Right ventricle myocardium inferior (tissue), 1 donor: ENCODE measurements at regions not wholly inside any gene's neighbourhood (a gene's known extent, or its start where the extent isn't known, plus 50 kb on each side); places are given as distances from the start of the nearest gene placed in this dataset.
"Not testable (repeated sequence)": the region's sequence is repeated elsewhere in the genome, so short reads cannot be mapped to it uniquely, and the experiment has no call there.

Experiments
- ATAC-seq: fragments of 200-7000 bp; cut with Tn5 transposase; one replicate; pipeline ENCODE4 v1.9.1; 2020; ENCODE audit warnings: mild to moderate bottlenecking, moderate library complexity
- DNase-seq: peaks from one replicate; pipeline ENCODE4 v3.0.0; 2021; ENCODE audit errors: missing footprints
- intact Hi-C: fragments of 100-400 bp; cut with DNase I; formaldehyde crosslinking; loops from one replicate; pipeline ENCODE4 v1.11.0; 2022
- donor health status: DM: no; HTN: yes; CAD: no; lungs with severe emphysema.

DNA sequence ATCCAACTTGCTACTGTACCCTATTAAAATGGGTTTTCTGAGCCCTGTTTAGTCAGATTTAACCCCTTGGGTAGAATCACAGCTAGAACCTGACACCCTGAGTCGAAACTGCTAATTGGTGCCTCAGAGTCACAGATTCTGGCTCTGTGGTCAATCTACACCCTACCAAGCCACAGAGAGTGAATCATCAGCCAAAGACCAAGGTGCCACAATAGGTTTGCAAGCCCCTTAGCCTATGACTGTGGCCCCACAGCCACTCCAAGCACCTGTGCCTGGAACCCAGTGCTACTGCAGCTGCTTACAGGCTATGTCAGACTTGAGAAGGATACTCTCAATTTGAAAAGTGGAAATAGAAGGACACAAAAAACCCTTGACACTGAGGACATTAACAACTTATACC lies 202.8 kb upstream of the KCND2 start:
- intact Hi-C loops = no loop called here
- DNase-seq = no peak
- ATAC-seq = no peak

DNA sequence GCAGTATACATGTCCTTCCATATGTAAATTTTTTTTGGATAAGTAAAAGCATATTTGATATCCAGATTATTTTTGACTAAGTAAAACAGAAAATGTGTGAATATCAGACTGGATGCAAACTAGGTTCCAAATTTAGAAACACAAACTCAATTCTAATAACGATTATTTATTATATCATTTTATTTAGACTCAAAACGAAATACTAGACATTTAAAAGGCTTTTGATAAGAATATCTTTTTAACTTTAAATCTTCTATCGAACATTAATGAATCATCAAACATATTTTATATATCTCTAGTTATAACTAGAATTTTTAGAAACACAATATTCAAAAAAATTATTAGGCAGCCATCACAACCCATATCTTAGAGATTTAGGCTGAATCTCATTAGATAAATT lies 195.2 kb upstream of the KCND2 start:
- intact Hi-C loops = no loop called here
- DNase-seq (no peak), ATAC-seq (no peak)

- ATAC-seq (no peak), DNase-seq (no peak)
- intact Hi-C loops = no loop called here
Measured at GRCh38 chr7:120079022-120079421, 194.0 kb upstream of the KCND2 start.

GRCh38 chr7:120079704-120080103 lies 193.3 kb upstream of the KCND2 start:
- intact Hi-C loops = no loop called here
- no peak for ATAC-seq
- DNase-seq = no peak

DNA sequence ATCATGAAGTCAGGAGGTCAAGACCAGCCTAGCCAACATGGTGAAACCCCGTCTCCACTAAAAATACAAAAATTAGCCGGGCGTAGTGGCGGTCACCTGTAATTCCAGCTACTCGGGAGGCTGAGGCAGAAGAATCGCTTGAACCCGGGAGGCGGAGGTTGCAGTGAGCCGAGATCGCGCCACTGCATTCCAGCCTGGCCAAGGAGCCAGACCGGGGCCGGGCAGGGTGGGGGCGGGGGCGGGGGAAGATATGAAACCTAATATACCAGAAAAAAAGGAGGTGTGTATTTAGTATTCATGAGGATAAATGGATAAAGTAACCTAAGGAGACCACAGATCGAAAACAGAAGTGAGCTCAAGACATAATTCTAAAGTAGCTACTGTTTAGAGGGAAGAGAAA lies 186.5 kb upstream of the KCND2 start:
- DNase-seq, ATAC-seq, intact Hi-C loops: not testable (repeated sequence)

DNA sequence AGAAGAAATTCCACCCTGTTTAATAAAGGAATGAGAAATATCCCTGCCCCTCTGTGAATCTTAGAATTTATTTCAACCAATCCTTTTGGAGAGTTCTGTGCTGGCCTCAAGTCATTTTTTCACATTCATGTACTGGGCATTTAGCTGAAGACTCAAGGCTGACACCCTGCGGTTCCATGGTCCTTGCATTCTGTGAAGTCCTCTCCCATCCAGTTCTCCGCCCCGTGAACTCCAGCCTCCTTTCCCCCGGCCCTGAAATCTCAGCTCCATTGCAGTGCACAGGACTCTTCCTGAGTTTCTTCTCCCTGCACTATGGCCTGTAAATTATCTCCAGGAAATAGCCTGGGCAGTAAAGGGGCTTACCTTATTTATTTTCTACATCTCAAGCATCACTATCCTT lies 183.0 kb upstream of the KCND2 start:
- intact Hi-C loops = no loop called here
- DNase-seq (no peak), ATAC-seq (no peak)

GRCh38 chr7:120091807-120092206 lies 181.2 kb upstream of the KCND2 start:
- no peak for ATAC-seq
- DNase-seq = no peak
- intact Hi-C loops = no loop called here

DNA sequence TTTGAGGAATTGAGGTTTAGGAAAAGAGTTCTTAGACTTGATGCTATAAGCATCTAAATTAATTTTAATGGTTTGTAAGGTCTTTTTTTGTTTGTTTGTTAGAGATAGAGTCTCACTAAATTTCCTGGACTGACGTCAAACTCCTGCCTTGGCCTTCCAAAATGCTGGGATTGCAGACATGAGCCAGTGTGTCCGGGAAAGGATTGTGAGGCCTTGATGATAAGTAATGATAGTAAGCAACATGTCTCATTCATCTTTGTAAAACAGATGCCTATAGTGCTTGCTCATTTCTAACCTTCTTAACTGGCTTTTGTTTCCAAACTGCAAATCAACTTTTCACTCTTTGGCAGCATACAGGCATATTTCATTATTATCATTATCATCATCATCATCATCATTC lies 176.0 kb upstream of the KCND2 start:
- intact Hi-C loops = no loop called here
- no peak for ATAC-seq
- no peak for DNase-seq

- intact Hi-C loops = no loop called here
- DNase-seq = no peak
- ATAC-seq = no peak
Measured at GRCh38 chr7:120097774-120098173, 175.2 kb upstream of the KCND2 start.

- ATAC-seq (no peak), DNase-seq (no peak)
- intact Hi-C loops = no loop called here
Measured at GRCh38 chr7:120108376-120108775, 164.6 kb upstream of the KCND2 start.

DNA sequence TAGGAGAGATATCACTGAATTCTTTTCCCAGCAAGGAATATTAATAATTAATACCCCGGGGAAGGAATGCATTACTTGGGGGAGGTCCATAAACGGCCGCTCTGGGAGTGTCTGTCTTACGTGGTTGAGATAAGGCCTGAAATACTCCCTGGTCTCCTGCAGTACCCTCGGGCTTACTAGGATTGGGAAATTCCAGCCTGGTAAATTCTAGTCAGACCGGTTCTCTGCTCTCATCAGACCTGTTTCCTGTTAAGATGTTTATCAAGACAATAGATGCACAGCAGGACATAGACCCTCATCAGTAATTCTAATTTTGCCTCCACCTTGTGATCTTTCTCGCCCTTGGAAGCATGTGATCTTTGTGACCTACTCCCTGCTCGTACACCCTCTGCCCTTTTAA lies 162.8 kb upstream of the KCND2 start:
- DNase-seq (no peak), ATAC-seq (no peak)
- intact Hi-C loops = no loop called here

DNA sequence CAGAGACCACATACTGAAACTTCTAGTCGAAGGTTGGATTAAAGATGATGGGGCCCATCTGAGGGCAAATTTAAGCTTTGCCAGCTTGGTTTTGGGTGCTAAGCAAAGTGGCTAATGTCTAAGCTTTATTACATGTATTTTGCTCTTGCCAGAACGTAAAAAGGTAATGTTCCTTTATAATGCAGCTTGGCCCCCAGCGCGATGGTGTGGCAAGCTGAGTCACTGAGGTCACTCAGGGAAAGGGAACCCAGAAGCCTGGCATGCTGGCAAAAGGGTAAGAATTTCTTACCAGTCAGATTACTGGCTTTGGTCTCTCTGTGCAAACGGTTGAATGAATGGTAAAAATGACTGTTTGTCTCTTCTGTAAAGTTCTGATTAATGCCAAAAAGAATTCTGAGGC lies 158.3 kb upstream of the KCND2 start:
- ATAC-seq = no peak
- intact Hi-C loops = no loop called here
- DNase-seq = no peak

GRCh38 chr7:120123528-120123927 lies 149.4 kb upstream of the KCND2 start:
- DNase-seq (no peak), ATAC-seq (no peak)
- intact Hi-C loops = no loop called here

- intact Hi-C loops = no loop called here
- no peak for DNase-seq
- no peak for ATAC-seq
Measured at GRCh38 chr7:120131096-120131839, 141.7 kb upstream of the KCND2 start.

DNA sequence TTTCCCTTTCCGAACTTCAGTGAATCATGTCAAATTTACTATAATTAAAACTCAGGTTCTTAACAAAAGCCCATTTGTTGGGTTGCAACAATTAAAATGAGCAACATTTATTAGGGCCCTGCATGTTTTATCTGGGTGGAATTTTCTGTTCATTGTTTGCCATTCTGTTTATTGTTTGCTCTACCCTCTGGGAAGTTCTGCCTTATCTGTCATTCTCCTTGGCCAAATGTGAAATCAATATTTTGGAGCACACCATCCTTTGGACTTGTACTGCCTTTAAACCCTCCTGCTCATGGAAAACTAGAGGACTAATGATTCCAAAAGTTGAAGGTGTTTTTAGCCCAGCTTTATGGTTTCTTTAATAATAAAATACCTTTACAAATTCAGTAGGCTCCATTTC lies 134.5 kb upstream of the KCND2 start:
- intact Hi-C loops = no loop called here
- ATAC-seq (no peak), DNase-seq (no peak)

DNA sequence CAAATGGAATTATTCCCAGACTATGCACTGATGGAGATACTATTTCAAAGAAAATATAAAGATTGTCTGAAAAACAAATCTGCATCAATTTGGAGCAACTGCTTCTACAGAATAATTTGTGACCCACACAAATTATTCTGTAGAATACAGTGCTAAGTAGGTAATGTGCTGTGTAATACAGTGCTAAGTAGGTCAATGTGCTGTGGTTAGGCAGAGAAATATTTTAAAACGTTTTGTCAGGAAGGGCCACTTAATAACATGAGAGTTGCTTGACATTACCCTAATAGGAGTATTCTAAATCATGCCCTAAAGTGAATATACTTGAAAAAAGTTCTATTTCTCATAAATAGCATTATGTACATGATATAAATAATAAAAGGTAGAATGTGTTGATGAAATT lies 116.5 kb upstream of the KCND2 start:
- intact Hi-C loops = no loop called here
- ATAC-seq = no peak
- DNase-seq = no peak

GRCh38 chr7:120160166-120160565 lies 112.8 kb upstream of the KCND2 start:
- intact Hi-C loops = no loop called here
- ATAC-seq (no peak), DNase-seq (no peak)

DNA sequence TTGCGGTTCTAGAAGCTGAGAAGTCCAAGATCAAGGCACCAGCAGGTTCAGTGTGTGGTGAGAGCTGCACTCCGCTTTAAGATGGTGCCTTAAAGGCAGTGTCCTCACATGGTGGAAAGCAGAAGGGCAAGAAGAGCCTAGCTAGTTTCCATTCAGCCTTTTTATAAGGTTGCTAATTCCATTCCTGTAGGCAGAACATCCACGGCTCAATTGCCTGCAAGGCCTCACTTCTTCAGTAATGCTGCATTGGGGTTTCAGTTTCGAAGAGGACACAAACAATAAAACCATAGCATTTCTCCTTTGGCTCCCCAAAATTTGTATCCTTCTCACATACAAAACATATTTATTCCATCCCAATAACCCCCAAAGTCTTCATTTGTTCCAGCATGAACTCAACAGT lies 109.5 kb upstream of the KCND2 start:
- intact Hi-C loops = no loop called here
- DNase-seq = no peak
- no peak for ATAC-seq

DNA sequence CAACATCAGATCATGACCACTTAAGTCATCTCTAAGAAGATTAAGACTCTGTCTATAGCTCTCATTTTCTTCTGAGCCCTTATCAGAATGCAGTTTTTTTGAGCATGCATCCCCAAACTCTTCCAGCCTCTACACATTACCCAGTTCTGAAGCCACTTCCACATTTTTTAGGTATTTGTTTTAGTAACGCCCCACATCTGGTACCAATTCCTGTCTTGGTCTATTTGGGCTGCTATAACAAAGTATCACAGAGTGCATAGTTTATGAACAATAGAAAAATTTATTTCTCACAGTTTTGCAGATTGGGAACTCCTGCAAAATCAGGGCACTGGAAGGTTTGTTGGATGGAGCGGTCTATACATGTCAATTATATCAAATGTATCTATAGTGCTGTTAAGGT lies 107.7 kb upstream of the KCND2 start:
- intact Hi-C loops = no loop called here
- DNase-seq (no peak), ATAC-seq (no peak)

DNA sequence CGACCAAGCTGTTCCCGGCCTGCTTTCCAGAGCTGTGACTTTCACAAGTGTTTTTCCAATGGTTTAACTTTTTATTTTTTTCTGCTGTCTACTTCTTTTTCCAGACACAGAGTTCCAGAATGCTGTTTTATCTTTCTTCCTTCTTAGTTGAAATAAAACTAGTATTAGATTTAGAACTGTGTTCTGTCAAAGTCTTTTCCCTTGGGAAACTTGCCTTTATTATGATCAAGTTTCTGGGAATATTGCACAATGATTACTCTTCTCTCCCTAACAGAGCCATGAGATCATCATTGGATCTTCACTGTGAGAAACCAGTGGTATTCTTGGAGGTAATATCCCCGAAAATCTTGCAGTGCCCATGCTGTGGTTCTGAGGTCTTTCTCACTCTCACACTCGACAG lies 104.9 kb upstream of the KCND2 start:
- intact Hi-C loops = no loop called here
- ATAC-seq (peak; percentile 79), DNase-seq (no peak)

GRCh38 chr7:120169996-120170783 lies 102.8 kb upstream of the KCND2 start:
- ATAC-seq (no peak), DNase-seq (no peak)
- intact Hi-C loops = no loop called here
